Keratinocyte (primary cell): ENCODE measurements at regions not wholly inside any gene's neighbourhood (a gene's known extent, or its start where the extent isn't known, plus 50 kb on each side); places are given as distances from the start of the nearest gene placed in this dataset.

Source experiments
- DNase-seq: peaks from one replicate; pipeline ENCODE4 v3.0.0-alpha.2; 2011; ENCODE audit warnings: low read depth, missing footprints, low spot score
- FAIRE-seq: peaks from 2 replicates; lab custom pipeline; 2011; peaks lifted over from hg19 to GRCh38; lab: Jason Lieb, UNC
- H2AFZ ChIP-seq: 2 replicates; pipeline ENCODE4 v1.6.0; 2012; ENCODE audit warnings: low read length, control low read depth, inconsistent platforms; ENCODE audit not compliant: control insufficient read depth
- H3K27ac ChIP-seq: 2 replicates; pipeline ENCODE4 v1.5.1; 2011; ENCODE audit warnings: low read length; ENCODE audit not compliant: control insufficient read depth, insufficient read depth
- H3K27me3 ChIP-seq: 3 replicates; pipeline ENCODE4 v1.6.0; 2011; ENCODE audit warnings: low read length; ENCODE audit not compliant: control insufficient read depth, insufficient read depth; ENCODE audit errors: extremely low read depth
- H3K36me3 ChIP-seq, 2 experiments: 2 replicates in 1 of 2; 3 replicates in 1 of 2; pipeline ENCODE4 v1.5.1; 2011; ENCODE audit warnings: low read length in 2 of 2, mild to moderate bottlenecking in 1 of 2; ENCODE audit not compliant: control insufficient read depth in 2 of 2, insufficient read depth in 2 of 2; ENCODE audit errors: extremely low read depth in 1 of 2
- H3K4me1 ChIP-seq: 3 replicates; pipeline ENCODE4 v1.5.1; 2011; ENCODE audit warnings: low read length; ENCODE audit not compliant: control insufficient read depth, insufficient read depth; ENCODE audit errors: extremely low read depth
- H3K4me2 ChIP-seq: 3 replicates; pipeline ENCODE4 v1.6.0; 2011; ENCODE audit warnings: low read depth, low read length; ENCODE audit not compliant: control insufficient read depth, insufficient read depth; ENCODE audit errors: extremely low read depth
- H3K4me3 ChIP-seq, 3 experiments: fragments of 200-600 bp in 1 of 3; sonication (generic) in 1 of 3; 2 replicates in 2 of 3; 3 replicates in 1 of 3; pipeline ENCODE4 v1.5.1; 2011 to 2016; ENCODE audit warnings: low read length in 3 of 3, mild to moderate bottlenecking in 3 of 3, control low read depth in 2 of 3, inconsistent platforms in 1 of 3, low read depth in 1 of 3, mixed read lengths in 1 of 3, mixed run types in 1 of 3, moderate library complexity in 1 of 3; ENCODE audit not compliant: control insufficient read depth in 2 of 3, insufficient read depth in 2 of 3; ENCODE audit errors: extremely low read depth in 1 of 3
- H3K79me2 ChIP-seq: 2 replicates; pipeline ENCODE4 v1.6.0; 2012; ENCODE audit warnings: low read length; ENCODE audit not compliant: control insufficient read depth, insufficient read depth
- H3K9ac ChIP-seq: 3 replicates; pipeline ENCODE4 v1.6.0; 2011; ENCODE audit warnings: low read length; ENCODE audit not compliant: control insufficient read depth, insufficient read depth; ENCODE audit errors: extremely low read depth
- H3K9me1 ChIP-seq: 3 replicates; pipeline ENCODE4 v1.6.0; 2011; ENCODE audit warnings: low read length; ENCODE audit not compliant: control insufficient read depth, insufficient read depth; ENCODE audit errors: extremely low read depth
- H3K9me3 ChIP-seq: 2 replicates; pipeline ENCODE4 v1.5.1; 2012; ENCODE audit warnings: low read depth, low read length; ENCODE audit not compliant: control insufficient read depth
- H4K20me1 ChIP-seq: 3 replicates; pipeline ENCODE4 v1.6.0; 2011; ENCODE audit warnings: low read length; ENCODE audit not compliant: control insufficient read depth, insufficient read depth; ENCODE audit errors: extremely low read depth
- EZH2 ChIP-seq: IDR thresholded peaks from one replicate; pipeline ENCODE4 v1.6.1; 2012; ENCODE audit warnings: inconsistent platforms, mild to moderate bottlenecking, low read length, moderate library complexity
- dilution Hi-C: fragments of 300-500 bp; cut with MboI; formaldehyde crosslinking; loops from one replicate; pipeline ENCODE4 v1.7.0; 2020; ENCODE audit warnings: low sequenced_read_pairs; ENCODE audit not compliant: extremely low pct_ligation_motif_present
- TF ChIP-seq, protein P1 (sequence below), 3 experiments: IDR thresholded peaks in 1 of 3; conservative IDR thresholded peaks in 1 of 3; optimal IDR thresholded peaks in 1 of 3; 2 replicates in 2 of 3; 3 replicates in 1 of 3; pipeline versions ENCODE3 to v1.5.1; 2011; ENCODE audit warnings: low read length in 3 of 3, mild to moderate bottlenecking in 3 of 3, moderate library complexity in 2 of 3, control low read depth in 1 of 3, inconsistent platforms in 1 of 3; ENCODE audit not compliant: insufficient read depth in 2 of 3; ENCODE audit errors: extremely low read depth in 1 of 3

DNA sequence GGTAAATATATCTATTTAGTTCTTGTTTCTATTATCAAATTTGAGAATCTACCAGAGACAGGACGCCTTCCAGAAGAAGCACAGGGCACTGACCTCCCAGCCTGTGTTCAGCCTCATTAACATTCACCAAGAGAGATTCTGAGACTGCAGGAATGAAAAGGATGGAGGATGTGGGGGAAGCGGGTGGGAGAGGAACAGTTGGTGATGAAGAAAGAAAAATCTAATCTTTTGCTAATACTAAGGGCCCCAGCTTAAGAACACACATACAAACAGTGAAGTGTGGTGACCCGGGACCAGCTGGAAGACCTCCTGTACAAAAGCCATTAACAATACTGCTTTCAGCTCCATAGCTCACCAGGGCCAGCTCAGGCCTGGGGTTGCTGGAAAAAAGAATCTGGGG is 160.5 kb downstream of the NUAK1 start:
- Histone ChIP-seq H3K4me3 (no peak overlapping the region), H3K4me1 (peaks cover 10% of the 10 kb centered on the region), H3K27ac (no peak overlapping the region), H3K36me3 (no peaks in the 10 kb centered on the region), H3K9ac (no peak overlapping the region), H3K4me2 (no peak overlapping the region), H2AFZ (no peak overlapping the region), H3K79me2 (no peaks in the 10 kb centered on the region), H3K9me3 (no peaks in the 10 kb centered on the region), H3K9me1 (no peaks in the 10 kb centered on the region), H3K27me3 (no peaks in the 10 kb centered on the region), H4K20me1 (no peaks in the 10 kb centered on the region)
- no peak for DNase-seq
- dilution Hi-C loops = no loop called here
- FAIRE-seq = no peak
- TF ChIP-seq EZH2 = no peak
- TF ChIP-seq, protein P1, sequence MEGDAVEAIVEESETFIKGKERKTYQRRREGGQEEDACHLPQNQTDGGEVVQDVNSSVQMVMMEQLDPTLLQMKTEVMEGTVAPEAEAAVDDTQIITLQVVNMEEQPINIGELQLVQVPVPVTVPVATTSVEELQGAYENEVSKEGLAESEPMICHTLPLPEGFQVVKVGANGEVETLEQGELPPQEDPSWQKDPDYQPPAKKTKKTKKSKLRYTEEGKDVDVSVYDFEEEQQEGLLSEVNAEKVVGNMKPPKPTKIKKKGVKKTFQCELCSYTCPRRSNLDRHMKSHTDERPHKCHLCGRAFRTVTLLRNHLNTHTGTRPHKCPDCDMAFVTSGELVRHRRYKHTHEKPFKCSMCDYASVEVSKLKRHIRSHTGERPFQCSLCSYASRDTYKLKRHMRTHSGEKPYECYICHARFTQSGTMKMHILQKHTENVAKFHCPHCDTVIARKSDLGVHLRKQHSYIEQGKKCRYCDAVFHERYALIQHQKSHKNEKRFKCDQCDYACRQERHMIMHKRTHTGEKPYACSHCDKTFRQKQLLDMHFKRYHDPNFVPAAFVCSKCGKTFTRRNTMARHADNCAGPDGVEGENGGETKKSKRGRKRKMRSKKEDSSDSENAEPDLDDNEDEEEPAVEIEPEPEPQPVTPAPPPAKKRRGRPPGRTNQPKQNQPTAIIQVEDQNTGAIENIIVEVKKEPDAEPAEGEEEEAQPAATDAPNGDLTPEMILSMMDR (optimal IDR thresholded peaks at IDR 0.05 in 1 of 3, IDR thresholded peaks at IDR 0.05 in 1 of 3, conservative IDR thresholded peaks at IDR 0.05 in 1 of 3; ENCODE audit: extremely low read depth in 1 of 3, insufficient read depth in 2 of 3, low read length in 3 of 3) = no peak

DNA sequence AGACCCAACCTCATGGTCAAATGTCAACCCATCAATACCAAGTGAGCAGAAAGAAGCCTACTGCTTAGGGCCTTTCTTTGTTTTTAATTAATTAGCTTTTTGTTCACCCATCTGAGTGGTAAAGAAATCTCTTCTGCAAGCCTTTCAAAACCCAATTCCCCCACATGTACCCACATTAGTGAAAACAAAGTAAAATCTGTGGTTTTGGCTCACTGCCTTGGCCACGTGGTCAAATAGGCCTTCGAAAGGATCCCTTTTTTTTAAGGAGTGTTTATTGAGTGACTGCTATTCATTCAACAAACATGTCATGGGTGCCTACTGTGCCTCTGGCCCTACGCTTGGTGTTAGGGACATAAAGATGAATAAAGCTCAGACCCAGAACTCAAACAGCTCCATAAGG is 160.1 kb downstream of the NUAK1 start:
- Histone ChIP-seq H3K4me1 (peaks cover 13% of the 10 kb centered on the region), H3K79me2 (no peaks in the 10 kb centered on the region), H3K4me2 (no peak overlapping the region), H3K27me3 (no peaks in the 10 kb centered on the region), H2AFZ (no peak overlapping the region), H3K9ac (no peak overlapping the region), H3K27ac (no peak overlapping the region), H3K9me1 (no peaks in the 10 kb centered on the region), H3K9me3 (no peaks in the 10 kb centered on the region), H4K20me1 (no peaks in the 10 kb centered on the region), H3K36me3 (no peaks in the 10 kb centered on the region), H3K4me3 (no peak overlapping the region)
- no peak for FAIRE-seq
- DNase-seq = no peak
- TF ChIP-seq, protein P1 (optimal IDR thresholded peaks at IDR 0.05 in 1 of 3, IDR thresholded peaks at IDR 0.05 in 1 of 3, conservative IDR thresholded peaks at IDR 0.05 in 1 of 3; ENCODE audit: extremely low read depth in 1 of 3, insufficient read depth in 2 of 3, low read length in 3 of 3) = no peak
- TF ChIP-seq EZH2 = no peak
- dilution Hi-C loops = no loop called here
